Adrenal gland (tissue), 5 donors: ENCODE measurements at regions not wholly inside any gene's neighbourhood (a gene's known extent, or its start where the extent isn't known, plus 50 kb on each side); places are given as distances from the start of the nearest gene placed in this dataset.

Experiments used
- CTCF ChIP-seq, 6 experiments: fragments of 450-650 bp in 4 of 6; fragments of 200-600 bp in 2 of 6; sonication (generic) in 1 of 6; IDR thresholded peaks; 1 replicate in 5 of 6; 2 replicates in 1 of 6; pipeline versions ENCODE4 v1.5.1 to v1.8.0; 2016 to 2021; ENCODE audit warnings: antibody characterized with exemption in 6 of 6, mild to moderate bottlenecking in 2 of 6, moderate library complexity in 1 of 6
- POLR2A ChIP-seq, 2 donors: fragments of 450-650 bp; IDR thresholded peaks; one replicate each; pipeline ENCODE4 v1.6.1; 2017; ENCODE audit warnings: antibody characterized with exemption in 2 of 2, mild to moderate bottlenecking in 2 of 2, moderate library complexity in 1 of 2
- donor health status: DM: no; HTN: no; CAD: no.

GRCh38 chr2:39492716-39493115 is 55.6 kb upstream of the MAP4K3 start:
- TF ChIP-seq POLR2A (IDR thresholded peaks at IDR 0.05) (no peak), CTCF (IDR thresholded peaks at IDR 0.05) (no peak)
